Suprapubic skin (tissue), 4 donors: ENCODE measurements at regions not wholly inside any gene's neighbourhood (a gene's known extent, or its start where the extent isn't known, plus 50 kb on each side); places are given as distances from the start of the nearest gene placed in this dataset.

Experiments used
- DNase-seq, 2 donors: peaks; one replicate each; pipeline ENCODE4 v3.0.0-alpha.2; 2019; ENCODE audit warnings: low spot score in 2 of 2
- H3K27ac ChIP-seq: fragments of 200-600 bp; sonication (generic); one replicate; pipeline ENCODE4 v1.5.1; 2019
- H3K27me3 ChIP-seq: fragments of 200-600 bp; sonication (generic); one replicate; pipeline ENCODE4 v1.5.1; 2019
- H3K36me3 ChIP-seq: fragments of 200-600 bp; sonication (generic); one replicate; pipeline ENCODE4 v1.5.1; 2019
- H3K4me1 ChIP-seq: fragments of 200-600 bp; sonication (generic); one replicate; pipeline ENCODE4 v1.5.1; 2019
- H3K4me3 ChIP-seq: fragments of 200-600 bp; sonication (generic); one replicate; pipeline ENCODE4 v1.5.1; 2019; ENCODE audit warnings: mild to moderate bottlenecking
- H3K9me3 ChIP-seq: fragments of 200-600 bp; sonication (generic); one replicate; pipeline ENCODE4 v1.5.1; 2019
- CTCF ChIP-seq, 2 donors: fragments of 200-600 bp in 1 of 2; fragments of 450-650 bp in 1 of 2; sonication (generic) in 1 of 2; IDR thresholded peaks; one replicate each; pipeline ENCODE4 v1.5.1; 2016 to 2019; ENCODE audit warnings: antibody characterized with exemption in 2 of 2, mild to moderate bottlenecking in 1 of 2, moderate library complexity in 1 of 2
- EP300 ChIP-seq: sonication (generic); formaldehyde crosslinking; IDR thresholded peaks from one replicate; pipeline ENCODE4 v1.6.1; 2017; ENCODE audit warnings: antibody characterized with exemption
- POLR2A ChIP-seq, 2 donors: fragments of 450-650 bp; IDR thresholded peaks; one replicate each; pipeline ENCODE4 v1.6.1; 2017; ENCODE audit warnings: antibody characterized with exemption in 2 of 2, mild to moderate bottlenecking in 2 of 2, moderate library complexity in 2 of 2
- POLR2AphosphoS5 ChIP-seq, 3 donors: sonication (generic); formaldehyde crosslinking; IDR thresholded peaks; one replicate each; pipeline ENCODE4 v1.6.1; 2017; ENCODE audit warnings: antibody characterized with exemption in 3 of 3
- WGBS: methylation state at CpG from one replicate; pipeline ENCODE4 v1.1.5; 2018; 5-methylcytosine and 5-hydroxymethylcytosine counted together

- Histone ChIP-seq H3K36me3 (no peaks in the 10 kb centered on the region), H3K4me3 (no peak overlapping the region), H3K27ac (no peak overlapping the region), H3K27me3 (peaks cover 4% of the 10 kb centered on the region), H3K4me1 (no peaks in the 10 kb centered on the region), H3K9me3 (no peaks in the 10 kb centered on the region)
- DNase-seq = no peak
- no peak for TF ChIP-seq EP300
- no peak for TF ChIP-seq POLR2A (IDR thresholded peaks at IDR 0.05)
- TF ChIP-seq POLR2AphosphoS5 (IDR thresholded peaks at IDR 0.05) = no peak
- TF ChIP-seq CTCF (IDR thresholded peaks at IDR 0.05) = no peak
- 98% methylated on average over 3 of the region's 3 CpGs for WGBS
Observed at GRCh38 chr17:13688716-13689115, 87.0 kb upstream of the HS3ST3A1 start.

- H3K4me1 ChIP-seq = no peaks in the 10 kb centered on the region
- TF ChIP-seq CTCF (IDR thresholded peaks at IDR 0.05) (no peak), POLR2AphosphoS5 (IDR thresholded peaks at IDR 0.05) (no peak), POLR2A (IDR thresholded peaks at IDR 0.05) (no peak), EP300 (no peak)
- WGBS = 93% methylated on average over 1 of the region's 1 CpG
- H3K4me3 ChIP-seq = no peak overlapping the region
- DNase-seq = no peak
- no peaks in the 10 kb centered on the region for H3K9me3 ChIP-seq
- peaks cover 4% of the 10 kb centered on the region for H3K27me3 ChIP-seq
- no peaks in the 10 kb centered on the region for H3K36me3 ChIP-seq
- H3K27ac ChIP-seq = no peak overlapping the region
Observed at GRCh38 chr17:13690806-13691205, 89.1 kb upstream of the HS3ST3A1 start.

GRCh38 chr17:13694934-13695333 is 93.2 kb upstream of the HS3ST3A1 start:
- no peak overlapping the region for H3K4me3 ChIP-seq
- no peaks in the 10 kb centered on the region for H3K4me1 ChIP-seq
- no peak for DNase-seq
- H3K36me3 ChIP-seq = no peaks in the 10 kb centered on the region
- H3K27ac ChIP-seq = no peak overlapping the region
- no peak for TF ChIP-seq POLR2AphosphoS5 (IDR thresholded peaks at IDR 0.05)
- TF ChIP-seq CTCF (IDR thresholded peaks at IDR 0.05) = no peak
- TF ChIP-seq EP300 = no peak
- no peak for TF ChIP-seq POLR2A (IDR thresholded peaks at IDR 0.05)
- no peaks in the 10 kb centered on the region for H3K27me3 ChIP-seq
- no peaks in the 10 kb centered on the region for H3K9me3 ChIP-seq

GRCh38 chr17:13698832-13699231 is 97.1 kb upstream of the HS3ST3A1 start:
- 80% methylated on average over 3 of the region's 3 CpGs for WGBS
- H3K9me3 ChIP-seq = no peaks in the 10 kb centered on the region

GRCh38 chr17:13699261-13699660 is 97.5 kb upstream of the HS3ST3A1 start:
- Histone ChIP-seq H3K36me3 (no peaks in the 10 kb centered on the region), H3K4me3 (no peak overlapping the region), H3K27me3 (no peaks in the 10 kb centered on the region), H3K4me1 (no peaks in the 10 kb centered on the region), H3K9me3 (no peaks in the 10 kb centered on the region), H3K27ac (no peak overlapping the region)
- no peak for DNase-seq
- WGBS = 74% methylated on average over 1 of the region's 2 CpGs
- no peak for TF ChIP-seq CTCF (IDR thresholded peaks at IDR 0.05)
- no peak for TF ChIP-seq EP300
- no peak for TF ChIP-seq POLR2AphosphoS5 (IDR thresholded peaks at IDR 0.05)
- no peak for TF ChIP-seq POLR2A (IDR thresholded peaks at IDR 0.05)

More at GRCh38 chr17:13698832-13699231, 97.1 kb upstream of the HS3ST3A1 start:
- TF ChIP-seq EP300 (no peak), CTCF (IDR thresholded peaks at IDR 0.05) (no peak), POLR2A (IDR thresholded peaks at IDR 0.05) (no peak), POLR2AphosphoS5 (IDR thresholded peaks at IDR 0.05) (no peak)
- Histone ChIP-seq H3K4me1 (no peaks in the 10 kb centered on the region), H3K4me3 (no peak overlapping the region), H3K36me3 (no peaks in the 10 kb centered on the region), H3K27ac (no peak overlapping the region), H3K27me3 (no peaks in the 10 kb centered on the region)
- no peak for DNase-seq
